A549 (cell line): ENCODE measurements at regions not wholly inside any gene's neighbourhood (a gene's known extent, or its start where the extent isn't known, plus 50 kb on each side); places are given as distances from the start of the nearest gene placed in this dataset.

Source experiments
- ATAC-seq, 2 experiments: fragments of 200-7000 bp in 1 of 2; fragments of >200 bp in 1 of 2; cut with Nextera tagmentation in 1 of 2; cut with Tn5 transposase in 1 of 2; 3 replicates each; pipeline versions ENCODE4 v1.8.0 to v1.9.1; 2018 to 2020; ENCODE audit warnings: mild to moderate bottlenecking in 1 of 2, moderate library complexity in 1 of 2
- CTCF ChIA-PET: fragments of 300-600 bp; sonication (Branson Sonifier 250); formaldehyde crosslinking; extraction: SDS; loops from one replicate; lab custom pipeline; 2021; ENCODE audit warnings: antibody characterized with exemption, inconsistent platforms; lab: Yijun Ruan, JAX
- POLR2A ChIA-PET: fragments of 350-600 bp; formaldehyde crosslinking; extraction: SDS; loops from one replicate; lab custom pipeline; 2021; ENCODE audit warnings: antibody characterized with exemption, inconsistent platforms; lab: Yijun Ruan, JAX
- DNase-seq, 2 experiments: peaks; one replicate each; pipeline versions ENCODE4 v3.0.0 to v3.0.0-alpha.2; 2011 to 2016; ENCODE audit warnings: low read depth in 1 of 2, low spot score in 1 of 2
- FAIRE-seq: peaks from 2 replicates; lab custom pipeline; 2011; peaks lifted over from hg19 to GRCh38; lab: Jason Lieb, UNC
- H3K27ac ChIP-seq, 2 experiments: fragments of >200 bp; sonication (Bioruptor Twin); formaldehyde crosslinking; 3 replicates each; pipeline ENCODE4 v1.5.1; 2016 to 2017
- H3K4me1 ChIP-seq: fragments of >200 bp; sonication (Bioruptor Twin); formaldehyde crosslinking; 3 replicates; pipeline ENCODE4 v1.6.1; 2016
- H3K4me2 ChIP-seq: fragments of >200 bp; sonication (Bioruptor Twin); formaldehyde crosslinking; 3 replicates; pipeline ENCODE4 v1.6.1; 2016
- H3K4me3 ChIP-seq: fragments of >200 bp; sonication (Bioruptor Twin); formaldehyde crosslinking; 3 replicates; pipeline ENCODE4 v1.5.1; 2016
- H3K9me3 ChIP-seq: fragments of >200 bp; sonication (Bioruptor Twin); formaldehyde crosslinking; 3 replicates; pipeline ENCODE4 v1.6.1; 2016
- BCL3 ChIP-seq: fragments of >200 bp; sonication (Bioruptor Twin); formaldehyde crosslinking; IDR thresholded peaks from 3 replicates; pipeline ENCODE4 v1.6.1; 2016
- BHLHE40 ChIP-seq: IDR thresholded peaks from 2 replicates; pipeline ENCODE4 v1.6.1; 2012; ENCODE audit warnings: low read depth, low read length, inconsistent platforms
- CBX2 ChIP-seq: fragments of 200-600 bp; sonication (generic); IDR thresholded peaks from 2 replicates; pipeline ENCODE4 v1.6.1; 2016; ENCODE audit warnings: low read depth, mild to moderate bottlenecking, borderline replicate concordance
- CBX8 ChIP-seq: fragments of 200-600 bp; sonication (generic); IDR thresholded peaks from 2 replicates; pipeline ENCODE4 v1.6.1; 2016
- ELK1 ChIP-seq: fragments of 150-350 bp; IDR thresholded peaks from 2 replicates; pipeline ENCODE4 v1.6.1; 2014; ENCODE audit warnings: low read depth, mild to moderate bottlenecking, low read length
- EP300 ChIP-seq, 2 experiments: fragments of >200 bp; sonication (Bioruptor Twin); formaldehyde crosslinking; IDR thresholded peaks; 2 replicates in 1 of 2; 3 replicates in 1 of 2; pipeline ENCODE4 v1.6.1; 2016 to 2017
- GATA3 ChIP-seq: IDR thresholded peaks from 2 replicates; pipeline ENCODE4 v1.6.1; 2012; ENCODE audit warnings: borderline replicate concordance
- HDAC2 ChIP-seq: fragments of 200-600 bp; sonication (generic); IDR thresholded peaks from 2 replicates; pipeline ENCODE4 v1.6.1; 2016
- HOXA7 ChIP-seq: fragments of 250-450 bp; sonication (Bioruptor Pico); IDR thresholded peaks from 2 replicates; pipeline ENCODE4 v1.5.0; 2020; ENCODE audit warnings: mild to moderate bottlenecking, moderate library complexity
- KDM5A ChIP-seq: fragments of 200-600 bp; sonication (generic); IDR thresholded peaks from 2 replicates; pipeline ENCODE4 v1.6.1; 2016; ENCODE audit warnings: antibody characterized with exemption, mild to moderate bottlenecking
- MAFK ChIP-seq: fragments of 450-650 bp; IDR thresholded peaks from 2 replicates; pipeline ENCODE4 v1.6.1; 2014; ENCODE audit not compliant: partially characterized antibody
- MAX ChIP-seq: IDR thresholded peaks from 2 replicates; pipeline ENCODE4 v1.6.1; 2012
- NR3C1 ChIP-seq: fragments of >200 bp; sonication (Bioruptor Twin); formaldehyde crosslinking; IDR thresholded peaks from 3 replicates; pipeline ENCODE4 v1.6.1; 2017
- RARB ChIP-seq: fragments of 250-450 bp; sonication (Bioruptor Pico); IDR thresholded peaks from 2 replicates; pipeline ENCODE4 v1.8.0; 2021; ENCODE audit warnings: mild to moderate bottlenecking, moderate library complexity
- RCOR1 ChIP-seq: fragments of 150-350 bp; IDR thresholded peaks from 2 replicates; pipeline ENCODE4 v1.6.1; 2014; ENCODE audit warnings: antibody characterized with exemption, low read length, low read depth
- SMC3 ChIP-seq: fragments of >200 bp; sonication (Bioruptor Twin); formaldehyde crosslinking; IDR thresholded peaks from 3 replicates; pipeline ENCODE4 v1.6.1; 2018; ENCODE audit warnings: inconsistent platforms
- SREBF2 ChIP-seq: fragments of 450-650 bp; IDR thresholded peaks from 2 replicates; pipeline ENCODE4 v1.6.1; 2014; ENCODE audit warnings: mild to moderate bottlenecking, moderate library complexity
- USF2 ChIP-seq: fragments of 450-650 bp; IDR thresholded peaks from 2 replicates; pipeline ENCODE4 v1.6.1; 2014; ENCODE audit warnings: antibody characterized with exemption
- ZNF302 ChIP-seq: fragments of 250-450 bp; sonication (Bioruptor Pico); IDR thresholded peaks from 2 replicates; pipeline ENCODE4 v1.9.0; 2021; ENCODE audit warnings: inconsistent platforms, mild to moderate bottlenecking, moderate library complexity
- ZSCAN20 ChIP-seq: fragments of 250-450 bp; sonication (Bioruptor Pico); IDR thresholded peaks from 2 replicates; pipeline ENCODE4 v1.8.0; 2022; ENCODE audit warnings: mild to moderate bottlenecking, moderate library complexity
- WGBS: methylation state at CpG from one replicate; pipeline ENCODE4 v1.1.6; 2017; ENCODE audit errors: missing lambda C conversion rate; 5-methylcytosine and 5-hydroxymethylcytosine counted together

GRCh38 chr5:54874337-54875021, 110.9 kb downstream of the ESM1 start:
- no peak for DNase-seq
- 14% methylated on average over 7 of the region's 7 CpGs for WGBS
- no peak for ATAC-seq
- no peak overlapping the region for H3K4me3 ChIP-seq
- ChIA-PET CTCF (interaction anchor here (1.0 to 4.3 kb wide), 4 partner anchors 21 to 370 kb away, joined by 4 to 23 read pairs (median 10); partner anchors contain the start of gene SNX18), POLR2A (interaction anchor here (1.0 kb wide), 1 partner anchor 380 kb away, joined by 5 read pairs; no protein-coding TSS in a partner anchor)
- TF ChIP-seq HDAC2 (no peak), MAFK (no peak)
- no peak for FAIRE-seq
- no peaks in the 10 kb centered on the region for H3K4me1 ChIP-seq
- no peaks in the 10 kb centered on the region for H3K9me3 ChIP-seq
- H3K4me2 ChIP-seq = no peak overlapping the region
- H3K27ac ChIP-seq = no peak overlapping the region

- Histone ChIP-seq H3K27ac (no peak overlapping the region), H3K4me2 (no peak overlapping the region), H3K9me3 (no peaks in the 10 kb centered on the region), H3K4me3 (no peak overlapping the region), H3K4me1 (no peaks in the 10 kb centered on the region)
- WGBS = 55% methylated on average over 2 of the region's 2 CpGs
- TF ChIP-seq EP300 (IDR thresholded peaks at IDR 0.05) = no peak
- TF ChIP-seq SREBF2 = no peak
- no peak for TF ChIP-seq GATA3
- TF ChIP-seq BCL3 = no peak
- no peak for TF ChIP-seq SMC3
- no peak for TF ChIP-seq ELK1
- TF ChIP-seq CBX2 = no peak
- TF ChIP-seq MAX = no peak
- TF ChIP-seq NR3C1 = no peak
- no peak for TF ChIP-seq RCOR1
- TF ChIP-seq KDM5A = no peak
- TF ChIP-seq HOXA7 = no peak
- no peak for TF ChIP-seq ZSCAN20 (CRISPR knock-in tag)
- no peak for ATAC-seq
- ChIA-PET POLR2A (interaction anchor here (1.0 kb wide), 1 partner anchor 379 kb away, joined by 5 read pairs; no protein-coding TSS in a partner anchor), CTCF (interaction anchor here (1.0 to 4.3 kb wide), 5 partner anchors 22 to 370 kb away, joined by 4 to 23 read pairs (median 7); partner anchors contain the start of gene SNX18)
- no peak for FAIRE-seq
- DNase-seq = no peak
These were observed 111.7 kb downstream of the ESM1 start for GRCh38 chr5:54873691-54874090.

GRCh38 chr5:54872810-54873209, 112.6 kb downstream of the ESM1 start:
- POLR2A ChIA-PET = no interaction called here
- no peak for TF ChIP-seq ELK1
- no peak for TF ChIP-seq CBX8
- TF ChIP-seq BHLHE40 = no peak
- TF ChIP-seq RARB (CRISPR knock-in tag) = no peak
- TF ChIP-seq USF2 = no peak
- TF ChIP-seq ZNF302 (CRISPR knock-in tag) = no peak
- no peak for TF ChIP-seq HOXA7
- no peak for TF ChIP-seq KDM5A
- TF ChIP-seq, all 56 proteins: peak for 0
- H3K4me1 ChIP-seq = no peaks in the 10 kb centered on the region
- H3K4me2 ChIP-seq = no peak overlapping the region
- ATAC-seq = no peak
- no peak for FAIRE-seq
- no peak overlapping the region for H3K27ac ChIP-seq
- WGBS = 44% methylated on average over 1 of the region's 1 CpG
- no peaks in the 10 kb centered on the region for H3K9me3 ChIP-seq
- no peak overlapping the region for H3K4me3 ChIP-seq
- no peak for DNase-seq
- CTCF ChIA-PET = interaction anchor here (0.9 to 4.3 kb wide), 6 partner anchors 9 to 369 kb away, joined by 4 to 23 read pairs (median 6); partner anchors contain the start of genes GPX8 and SNX18
